ENCODE measurements at regions not wholly inside any gene's neighbourhood (a gene's known extent, or its start where the extent isn't known, plus 50 kb on each side); places are given as distances from the start of the nearest gene placed in this dataset.

DNA sequence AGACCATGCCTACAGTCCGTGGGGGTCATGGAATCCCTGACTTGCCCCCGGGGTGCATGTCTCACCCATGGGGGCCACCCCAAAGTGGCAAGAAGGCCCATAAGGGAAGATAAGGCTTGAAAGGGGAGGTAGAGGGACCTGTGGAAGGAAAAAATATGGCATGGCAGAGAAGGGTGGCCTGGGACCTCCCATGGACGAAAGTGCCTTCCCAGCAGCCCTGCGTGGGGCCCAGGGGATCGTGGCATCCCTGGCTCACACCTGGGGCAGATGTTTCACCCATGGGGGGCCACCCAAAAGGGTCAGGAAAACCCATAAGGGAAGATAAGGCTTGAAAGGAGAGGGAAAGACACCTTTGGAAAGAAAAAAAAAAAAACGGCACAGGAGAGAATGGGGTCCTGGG, 264.6 kb downstream of the ALG10 start:
- TF ChIP-seq, protein P1, sequence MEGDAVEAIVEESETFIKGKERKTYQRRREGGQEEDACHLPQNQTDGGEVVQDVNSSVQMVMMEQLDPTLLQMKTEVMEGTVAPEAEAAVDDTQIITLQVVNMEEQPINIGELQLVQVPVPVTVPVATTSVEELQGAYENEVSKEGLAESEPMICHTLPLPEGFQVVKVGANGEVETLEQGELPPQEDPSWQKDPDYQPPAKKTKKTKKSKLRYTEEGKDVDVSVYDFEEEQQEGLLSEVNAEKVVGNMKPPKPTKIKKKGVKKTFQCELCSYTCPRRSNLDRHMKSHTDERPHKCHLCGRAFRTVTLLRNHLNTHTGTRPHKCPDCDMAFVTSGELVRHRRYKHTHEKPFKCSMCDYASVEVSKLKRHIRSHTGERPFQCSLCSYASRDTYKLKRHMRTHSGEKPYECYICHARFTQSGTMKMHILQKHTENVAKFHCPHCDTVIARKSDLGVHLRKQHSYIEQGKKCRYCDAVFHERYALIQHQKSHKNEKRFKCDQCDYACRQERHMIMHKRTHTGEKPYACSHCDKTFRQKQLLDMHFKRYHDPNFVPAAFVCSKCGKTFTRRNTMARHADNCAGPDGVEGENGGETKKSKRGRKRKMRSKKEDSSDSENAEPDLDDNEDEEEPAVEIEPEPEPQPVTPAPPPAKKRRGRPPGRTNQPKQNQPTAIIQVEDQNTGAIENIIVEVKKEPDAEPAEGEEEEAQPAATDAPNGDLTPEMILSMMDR (IDR thresholded peaks at IDR 0.05) = no peak
- TF ChIP-seq POLR2A (IDR thresholded peaks at IDR 0.05) = no peak
